ENCODE measurements at regions not wholly inside any gene's neighbourhood (a gene's known extent, or its start where the extent isn't known, plus 50 kb on each side); places are given as distances from the start of the nearest gene placed in this dataset.

GRCh38 chr11:19661827-19662226 lies 50.8 kb upstream of the NAV2 start:
- no peak for FAIRE-seq
- Histone ChIP-seq H4K5ac (ENCODE audit: insufficient read length, low read depth, low read length) (no peak overlapping the region), H2BK15ac (ENCODE audit: low read length) (no peak overlapping the region), H3K27me3 (replicated peaks in 1 of 4; ENCODE audit: control insufficient read depth in 3 of 4, extremely low read depth in 1 of 4, insufficient read depth in 3 of 4, low read length in 3 of 4) (no peaks in the 10 kb centered on the region), H2AFZ (ENCODE audit: low read length) (no peak overlapping the region), H3K4me2 (ENCODE audit: insufficient read depth in 1 of 2, low read depth in 2 of 2, low read length in 2 of 2) (no peak overlapping the region), H2BK5ac (ENCODE audit: low read depth, low read length) (no peak overlapping the region), H3K9ac (replicated peaks in 1 of 4; ENCODE audit: extremely low read depth in 1 of 4, low read depth in 3 of 4, low read length in 3 of 4) (no peak overlapping the region), H4K8ac (ENCODE audit: extremely low read depth, insufficient read depth, low read length) (no peak overlapping the region), H4K20me1 (replicated peaks in 1 of 2; ENCODE audit: control insufficient read depth in 1 of 2, insufficient read depth in 2 of 2, low read length in 2 of 2) (no peaks in the 10 kb centered on the region), H4K91ac (replicated peaks; ENCODE audit: insufficient read length, low read length) (no peak overlapping the region), H2BK20ac (ENCODE audit: low read length) (no peak overlapping the region), H3K36me3 (ENCODE audit: control insufficient read depth in 2 of 4, insufficient read depth in 4 of 4, low read length in 3 of 4) (no peaks in the 10 kb centered on the region), H3K23ac (ENCODE audit: insufficient read length) (no peak overlapping the region), H3K9me3 (ENCODE audit: insufficient read depth in 2 of 2, low read depth in 1 of 2, low read length in 1 of 2) (0 out of 4 replicates have a peak, but pooled peaks cover 0 to 2% of the 10 kb centered on the region in 2 experiments), H3K79me1 (ENCODE audit: low read depth, low read length) (no peaks in the 10 kb centered on the region; the same call in none of the 2 replicates), H2BK120ac (replicated peaks; ENCODE audit: low read depth, low read length) (no peak overlapping the region), H3K14ac (ENCODE audit: insufficient read length) (no peak overlapping the region), H3K23me2 (ENCODE audit: low read depth, low read length) (no peaks in the 10 kb centered on the region), H3K27ac (ENCODE audit: low read depth, low read length) (no peak overlapping the region), H2AK5ac (ENCODE audit: low read depth, low read length) (no peak overlapping the region), H3K4me1 (replicated peaks in 1 of 4; ENCODE audit: control insufficient read depth in 3 of 4, insufficient read depth in 4 of 4, low read length in 3 of 4) (no peaks in the 10 kb centered on the region), H3K4me3 (ENCODE audit: extremely low read depth in 1 of 4, insufficient read depth in 2 of 4, low read depth in 3 of 4, low read length in 4 of 4) (no peak overlapping the region), H3K56ac (replicated peaks; ENCODE audit: insufficient read length, low read depth, low read length) (no peak overlapping the region), H3K18ac (ENCODE audit: extremely low read depth, low read length) (no peak overlapping the region), H2BK12ac (ENCODE audit: low read depth, low read length) (no peak overlapping the region), H3K79me2 (ENCODE audit: control insufficient read depth in 1 of 2, insufficient read depth in 2 of 2, low read length in 2 of 2) (no peaks in the 10 kb centered on the region), H3K4ac (replicated peaks; ENCODE audit: insufficient read length, low read depth, low read length) (no peak overlapping the region)
- ChIA-PET CTCF (ENCODE audit: partially characterized antibody) (interaction anchor here (0.6 to 1.0 kb wide), 2 partner anchors 12 to 104 kb away, joined by 3 read pairs; no protein-coding TSS in a partner anchor), POLR2A (ENCODE audit: partially characterized antibody) (no interaction called here)
- DNase-seq (ENCODE audit: low read depth in 1 of 2, low spot score in 2 of 2), result no peak
- TF ChIP-seq POLR2AphosphoS5 (IDR thresholded peaks at IDR 0.05; ENCODE audit: low read depth, low read length) (no peak), RAD21 (IDR thresholded peaks at IDR 0.05 in 1 of 2, conservative IDR thresholded peaks at IDR 0.05 in 1 of 2; ENCODE audit: low read depth in 2 of 2, low read length in 2 of 2) (no peak), MAFK (IDR thresholded peaks at IDR 0.05; ENCODE audit: low read depth, low read length) (no peak), PHF8 (conservative IDR thresholded peaks at IDR 0.05; ENCODE audit: low read depth, low read length) (no peak), SP2 (IDR thresholded peaks at IDR 0.05; ENCODE audit: low read length) (no peak), KDM5A (IDR thresholded peaks at IDR 0.05; ENCODE audit: low read length) (no peak), EZH2 (IDR thresholded peaks at IDR 0.05; ENCODE audit: low read depth, low read length, severe bottlenecking) (no peak), CTCF (IDR thresholded peaks at IDR 0.05; ENCODE audit: control extremely low read depth in 1 of 3, insufficient read depth in 1 of 3, low read depth in 1 of 3, low read length in 3 of 3) (no peak), RNF2 (IDR thresholded peaks at IDR 0.05; ENCODE audit: borderline replicate concordance, low read depth, low read length, missing control alignments, poor library complexity, severe bottlenecking) (no peak)
- TF ChIP-seq, protein P1, sequence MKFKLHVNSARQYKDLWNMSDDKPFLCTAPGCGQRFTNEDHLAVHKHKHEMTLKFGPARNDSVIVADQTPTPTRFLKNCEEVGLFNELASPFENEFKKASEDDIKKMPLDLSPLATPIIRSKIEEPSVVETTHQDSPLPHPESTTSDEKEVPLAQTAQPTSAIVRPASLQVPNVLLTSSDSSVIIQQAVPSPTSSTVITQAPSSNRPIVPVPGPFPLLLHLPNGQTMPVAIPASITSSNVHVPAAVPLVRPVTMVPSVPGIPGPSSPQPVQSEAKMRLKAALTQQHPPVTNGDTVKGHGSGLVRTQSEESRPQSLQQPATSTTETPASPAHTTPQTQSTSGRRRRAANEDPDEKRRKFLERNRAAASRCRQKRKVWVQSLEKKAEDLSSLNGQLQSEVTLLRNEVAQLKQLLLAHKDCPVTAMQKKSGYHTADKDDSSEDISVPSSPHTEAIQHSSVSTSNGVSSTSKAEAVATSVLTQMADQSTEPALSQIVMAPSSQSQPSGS (IDR thresholded peaks at IDR 0.05; ENCODE audit: low read length), result no peak
